SJCRH30 (cell line): ENCODE measurements at regions not wholly inside any gene's neighbourhood (a gene's known extent, or its start where the extent isn't known, plus 50 kb on each side); places are given as distances from the start of the nearest gene placed in this dataset.
A peak's percentile ranks its signal among the peaks of the same experiment; 100 is the strongest.

Experiments used
- DNase-seq, 2 experiments: peaks; one replicate each; pipeline ENCODE4 v3.0.0-alpha.2; 2015 to 2020
- H3K27ac ChIP-seq: fragments of 250-450 bp; sonication (Bioruptor Pico); 2 replicates; pipeline ENCODE4 v1.5.1; 2020; ENCODE audit warnings: mild to moderate bottlenecking, moderate library complexity
- H3K27me3 ChIP-seq: fragments of 250-450 bp; sonication (Bioruptor Pico); 2 replicates; pipeline ENCODE4 v1.5.1; 2020; ENCODE audit warnings: mild to moderate bottlenecking, moderate library complexity
- H3K36me3 ChIP-seq: fragments of 250-450 bp; sonication (Bioruptor Pico); 2 replicates; pipeline ENCODE4 v1.5.1; 2020; ENCODE audit warnings: mild to moderate bottlenecking, moderate library complexity
- H3K4me1 ChIP-seq: fragments of 250-450 bp; sonication (Bioruptor Pico); 2 replicates; pipeline ENCODE4 v1.5.1; 2020; ENCODE audit warnings: mild to moderate bottlenecking, moderate library complexity
- H3K4me3 ChIP-seq: fragments of 250-450 bp; sonication (Bioruptor Pico); 2 replicates; pipeline ENCODE4 v1.5.1; 2020; ENCODE audit warnings: mild to moderate bottlenecking, moderate library complexity
- H3K9me3 ChIP-seq: fragments of 250-450 bp; sonication (Bioruptor Pico); replicated peaks from 2 replicates; pipeline ENCODE4 v1.5.1; 2020; ENCODE audit warnings: mild to moderate bottlenecking, moderate library complexity

DNA sequence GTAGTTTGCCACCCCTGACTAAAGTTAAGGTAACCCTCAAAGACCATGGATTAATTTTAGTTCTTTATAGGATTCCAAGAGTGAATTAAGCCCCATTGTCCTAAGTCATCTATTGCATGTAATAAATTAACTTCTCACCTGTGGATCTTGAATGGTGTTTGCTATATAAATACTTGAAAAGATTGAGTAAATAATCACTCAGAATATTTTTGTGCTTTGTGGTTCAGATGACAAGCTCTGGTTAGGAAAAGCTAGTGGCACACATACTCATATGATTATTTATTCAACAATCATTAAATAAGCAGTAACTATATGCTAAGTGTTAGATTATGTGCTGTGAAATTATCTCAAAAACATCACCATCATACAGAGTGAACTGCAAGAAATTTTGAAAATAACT lies 203.2 kb downstream of the OGFRL1 start:
- H3K4me3 ChIP-seq = no peak overlapping the region
- no peak overlapping the region for H3K27ac ChIP-seq
- peaks cover 54% of the 10 kb centered on the region for H3K4me1 ChIP-seq
- DNase-seq = no peak
- no peaks in the 10 kb centered on the region for H3K36me3 ChIP-seq
- H3K27me3 ChIP-seq = no peaks in the 10 kb centered on the region
- no peaks in the 10 kb centered on the region for H3K9me3 ChIP-seq

GRCh38 chr6:71492668-71493067 lies 204.1 kb downstream of the OGFRL1 start:
- H3K4me3 ChIP-seq = no peak overlapping the region
- H3K27ac ChIP-seq = no peak overlapping the region
- no peaks in the 10 kb centered on the region for H3K9me3 ChIP-seq

GRCh38 chr6:71496018-71496721 lies 207.6 kb downstream of the OGFRL1 start:
- Histone ChIP-seq H3K4me3 (peak overlapping the region; percentile 45), H3K36me3 (no peaks in the 10 kb centered on the region), H3K9me3 (no peaks in the 10 kb centered on the region), H3K27ac (peak overlapping the region; percentile 40), H3K27me3 (no peaks in the 10 kb centered on the region), H3K4me1 (peaks cover 23% of the 10 kb centered on the region)
- peak; percentile 10 to 28 for DNase-seq

More at GRCh38 chr6:71492668-71493067, 204.1 kb downstream of the OGFRL1 start:
- DNase-seq = no peak
- no peaks in the 10 kb centered on the region for H3K36me3 ChIP-seq
- no peaks in the 10 kb centered on the region for H3K27me3 ChIP-seq
- H3K4me1 ChIP-seq = peaks cover 55% of the 10 kb centered on the region

DNA sequence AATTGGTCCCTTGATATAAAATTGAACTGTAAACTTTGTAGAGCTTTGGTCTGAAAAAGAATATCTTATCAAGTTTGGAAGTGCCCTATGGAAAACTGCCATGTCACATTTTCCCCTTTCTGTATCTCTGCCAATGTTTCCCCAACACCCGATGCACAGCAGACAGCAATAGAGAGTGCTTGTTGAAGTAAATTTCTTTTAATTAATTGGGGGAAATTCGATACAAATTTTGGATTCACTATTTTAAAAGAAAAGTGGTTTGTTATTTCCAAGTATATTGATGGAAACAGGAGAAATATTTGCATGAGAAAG lies 208.1 kb downstream of the OGFRL1 start:
- H3K4me1 ChIP-seq = peaks cover 20% of the 10 kb centered on the region
- H3K4me3 ChIP-seq = no peak overlapping the region
- H3K27ac ChIP-seq = peak overlapping the region; percentile 40; the same call in 1 of the 2 replicates
- no peaks in the 10 kb centered on the region for H3K27me3 ChIP-seq
- H3K36me3 ChIP-seq = no peaks in the 10 kb centered on the region
- peak in 1 of 2 experiments; percentile 6 for DNase-seq
- H3K9me3 ChIP-seq = no peaks in the 10 kb centered on the region

DNA sequence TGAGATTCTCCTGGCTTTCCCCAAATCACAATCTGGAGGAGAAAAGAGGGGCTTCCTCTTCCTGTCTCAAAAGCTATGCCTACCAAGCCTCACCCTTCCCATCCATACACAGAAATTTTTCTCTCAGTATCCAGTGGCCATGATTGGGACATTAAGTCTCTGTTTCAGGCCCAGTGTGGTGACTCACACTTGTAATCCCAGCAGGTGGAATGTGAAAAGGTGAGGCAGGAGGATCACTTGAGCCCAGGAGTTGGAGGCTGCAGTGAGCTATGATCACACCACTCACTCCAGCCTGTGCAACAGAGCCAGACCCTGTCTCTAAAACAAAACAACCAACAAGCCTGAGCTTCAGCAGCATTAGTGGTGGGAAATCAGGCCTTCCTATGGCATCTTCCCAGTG lies 210.0 kb downstream of the OGFRL1 start:
- Histone ChIP-seq H3K36me3 (no peaks in the 10 kb centered on the region), H3K9me3 (no peaks in the 10 kb centered on the region; the same call in 1 of the 2 replicates), H3K4me1 (peaks cover 17% of the 10 kb centered on the region), H3K4me3 (no peak overlapping the region), H3K27ac (no peak overlapping the region), H3K27me3 (no peaks in the 10 kb centered on the region)
- DNase-seq = no peak

GRCh38 chr6:71499667-71500066 lies 211.1 kb downstream of the OGFRL1 start:
- no peak for DNase-seq
- no peak overlapping the region for H3K27ac ChIP-seq
- no peaks in the 10 kb centered on the region; the same call in 1 of the 2 replicates for H3K9me3 ChIP-seq
- H3K36me3 ChIP-seq = no peaks in the 10 kb centered on the region
- H3K4me3 ChIP-seq = no peak overlapping the region
- peaks cover 17% of the 10 kb centered on the region for H3K4me1 ChIP-seq
- no peaks in the 10 kb centered on the region for H3K27me3 ChIP-seq

- no peaks in the 10 kb centered on the region for H3K27me3 ChIP-seq
- H3K36me3 ChIP-seq = no peaks in the 10 kb centered on the region
- H3K4me3 ChIP-seq = no peak overlapping the region
- no peaks in the 10 kb centered on the region; the same call in 1 of the 2 replicates for H3K9me3 ChIP-seq
- no peaks in the 10 kb centered on the region for H3K4me1 ChIP-seq
- H3K27ac ChIP-seq = no peak overlapping the region
- no peak for DNase-seq
These were observed 213.6 kb downstream of the OGFRL1 start for GRCh38 chr6:71502168-71502567.

- no peaks in the 10 kb centered on the region for H3K36me3 ChIP-seq
- H3K27ac ChIP-seq = no peak overlapping the region
- DNase-seq = no peak
- no peaks in the 10 kb centered on the region for H3K4me1 ChIP-seq
- no peaks in the 10 kb centered on the region; the same call in 1 of the 2 replicates for H3K9me3 ChIP-seq
- H3K27me3 ChIP-seq = no peaks in the 10 kb centered on the region
- H3K4me3 ChIP-seq = no peak overlapping the region
These were observed 214.3 kb downstream of the OGFRL1 start for GRCh38 chr6:71502956-71503355.

GRCh38 chr6:71507183-71507582 lies 218.6 kb downstream of the OGFRL1 start:
- H3K4me1 ChIP-seq = peaks cover 22% of the 10 kb centered on the region
- H3K36me3 ChIP-seq = no peaks in the 10 kb centered on the region
- no peaks in the 10 kb centered on the region; the same call in 1 of the 2 replicates for H3K9me3 ChIP-seq
- no peak overlapping the region for H3K4me3 ChIP-seq
- H3K27me3 ChIP-seq = no peaks in the 10 kb centered on the region
- DNase-seq = no peak
- no peak overlapping the region for H3K27ac ChIP-seq

GRCh38 chr6:71509191-71510005 lies 220.8 kb downstream of the OGFRL1 start:
- no peak overlapping the region for H3K27ac ChIP-seq
- peak; percentile 51 to 92 for DNase-seq
- no peaks in the 10 kb centered on the region for H3K36me3 ChIP-seq
- peaks cover 36% of the 10 kb centered on the region for H3K4me1 ChIP-seq
- no peaks in the 10 kb centered on the region for H3K27me3 ChIP-seq
- H3K4me3 ChIP-seq = no peak overlapping the region
- H3K9me3 ChIP-seq = no peaks in the 10 kb centered on the region

- Histone ChIP-seq H3K9me3 (no peaks in the 10 kb centered on the region), H3K4me3 (no peak overlapping the region), H3K4me1 (peaks cover 36% of the 10 kb centered on the region), H3K36me3 (no peaks in the 10 kb centered on the region), H3K27me3 (no peaks in the 10 kb centered on the region), H3K27ac (no peak overlapping the region)
- peak; percentile 77 to 90 for DNase-seq
These were observed 221.6 kb downstream of the OGFRL1 start for GRCh38 chr6:71510057-71510713.

DNA sequence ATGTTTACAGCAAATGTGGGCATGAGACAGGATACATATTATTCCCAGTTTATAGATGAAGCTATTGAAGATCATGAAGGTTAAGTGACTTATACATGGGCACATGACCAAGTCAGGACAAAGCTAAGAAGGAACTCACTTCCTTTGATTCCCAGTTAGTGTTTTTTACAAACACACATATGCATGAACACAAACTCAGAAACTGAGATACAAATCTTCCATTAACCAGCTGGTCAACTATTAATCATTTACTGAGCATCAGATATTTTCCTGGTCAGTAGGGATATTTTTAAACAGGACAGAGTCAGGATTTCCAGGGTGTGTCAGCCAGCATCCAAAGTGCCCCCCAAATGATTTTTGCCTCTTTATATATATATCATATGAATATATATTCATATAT lies 222.2 kb downstream of the OGFRL1 start:
- no peaks in the 10 kb centered on the region for H3K36me3 ChIP-seq
- H3K4me1 ChIP-seq = peaks cover 36% of the 10 kb centered on the region
- H3K27ac ChIP-seq = no peak overlapping the region
- DNase-seq = no peak
- no peak overlapping the region for H3K4me3 ChIP-seq
- H3K9me3 ChIP-seq = no peaks in the 10 kb centered on the region
- no peaks in the 10 kb centered on the region for H3K27me3 ChIP-seq

- Histone ChIP-seq H3K27ac (no peak overlapping the region), H3K4me1 (peaks cover 36% of the 10 kb centered on the region), H3K4me3 (no peak overlapping the region), H3K27me3 (no peaks in the 10 kb centered on the region), H3K36me3 (no peaks in the 10 kb centered on the region), H3K9me3 (no peaks in the 10 kb centered on the region)
- DNase-seq = peak; percentile 34 to 79
These were observed 223.6 kb downstream of the OGFRL1 start for GRCh38 chr6:71512256-71512655.

- no peaks in the 10 kb centered on the region for H3K36me3 ChIP-seq
- H3K27ac ChIP-seq = no peak overlapping the region
- DNase-seq = peak; percentile 15 to 62
These were observed 224.4 kb downstream of the OGFRL1 start for GRCh38 chr6:71513036-71513435.

DNA sequence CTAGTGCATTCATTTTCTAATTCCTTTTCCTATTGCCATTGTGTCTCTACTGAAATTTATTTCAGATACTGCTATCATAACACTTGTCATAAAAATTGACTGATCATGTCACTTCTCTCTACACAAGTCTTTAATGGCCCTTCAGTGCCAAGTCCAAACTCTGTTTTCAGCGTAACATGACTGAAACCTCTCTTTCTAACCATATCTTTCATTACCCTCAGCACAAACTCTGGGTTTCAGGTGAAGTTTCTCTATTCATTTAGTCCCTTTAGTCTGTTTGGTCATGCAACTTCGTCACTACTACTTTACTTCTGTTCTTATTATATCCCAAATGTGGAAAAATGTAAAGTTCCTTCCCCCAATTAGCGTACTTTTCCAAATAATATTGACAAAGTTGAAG lies 234.9 kb downstream of the OGFRL1 start:
- no peaks in the 10 kb centered on the region for H3K9me3 ChIP-seq
- peaks cover 14% of the 10 kb centered on the region for H3K4me1 ChIP-seq
- no peak overlapping the region for H3K27ac ChIP-seq
- DNase-seq = no peak
- no peak overlapping the region for H3K4me3 ChIP-seq
- H3K36me3 ChIP-seq = no peaks in the 10 kb centered on the region
- H3K27me3 ChIP-seq = no peaks in the 10 kb centered on the region

More at GRCh38 chr6:71513036-71513435, 224.4 kb downstream of the OGFRL1 start:
- no peak overlapping the region for H3K4me3 ChIP-seq
- no peaks in the 10 kb centered on the region for H3K27me3 ChIP-seq
- H3K4me1 ChIP-seq = peaks cover 36% of the 10 kb centered on the region
- H3K9me3 ChIP-seq = no peaks in the 10 kb centered on the region
